ENCODE measurements at regions not wholly inside any gene's neighbourhood (a gene's known extent, or its start where the extent isn't known, plus 50 kb on each side); places are given as distances from the start of the nearest gene placed in this dataset.
A peak's percentile ranks its signal among the peaks of the same experiment; 100 is the strongest.

DNA sequence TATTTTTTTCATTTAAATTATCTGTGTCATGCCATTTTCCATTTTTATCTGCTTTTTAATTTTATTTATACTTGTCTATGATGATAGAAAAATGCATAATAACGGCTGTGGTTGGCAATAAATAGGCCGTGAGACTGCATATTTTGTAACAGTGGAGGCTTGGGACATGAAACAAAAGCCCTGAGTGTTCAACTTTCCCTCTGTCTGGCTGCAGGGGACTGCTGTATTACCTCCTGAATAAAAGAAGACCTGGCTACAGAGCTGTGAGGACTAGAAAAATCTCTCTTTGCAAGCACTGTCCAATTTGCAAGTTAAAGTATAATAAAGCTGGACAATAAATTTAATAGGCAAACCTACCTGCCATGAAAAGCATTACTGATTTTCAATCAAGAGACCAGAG, 82.1 kb downstream of the MAGEB10 start:
- Histone ChIP-seq H3K27ac (ENCODE audit: insufficient read depth, low read depth, low read length) (peak overlapping the region; percentile 80), H4K20me1 (replicated peaks; ENCODE audit: control insufficient read depth, extremely low read depth, insufficient read depth, low read length) (no peaks in the 10 kb centered on the region), H3K4me1 (ENCODE audit: control insufficient read depth, extremely low read depth, insufficient read depth, low read length) (peaks cover 14% of the 10 kb centered on the region), H3K27me3 (ENCODE audit: control insufficient read depth in 2 of 2, insufficient read depth in 2 of 2, low read length in 2 of 2) (no peaks in the 10 kb centered on the region), H3K9me1 (replicated peaks; ENCODE audit: control insufficient read depth, extremely low read depth, insufficient read depth, low read length) (no peaks in the 10 kb centered on the region), H3K4me2 (ENCODE audit: insufficient read depth, low read length) (peak overlapping the region; percentile 62), H3K79me2 (ENCODE audit: control insufficient read depth, insufficient read depth, low read length) (no peaks in the 10 kb centered on the region), H3K4me3 (replicated peaks in 1 of 3; ENCODE audit: insufficient read depth in 1 of 3, low read depth in 1 of 3, low read length in 3 of 3) (no peak overlapping the region), H3K9me3 (replicated peaks; ENCODE audit: control insufficient read depth, insufficient read depth, low read length) (no peaks in the 10 kb centered on the region), H3K36me3 (ENCODE audit: control insufficient read depth in 2 of 2, extremely low read depth in 1 of 2, insufficient read depth in 2 of 2, low read length in 2 of 2) (no peaks in the 10 kb centered on the region), H3K9ac (replicated peaks; ENCODE audit: extremely low read depth, insufficient read depth, low read length) (peak overlapping the region; percentile 42), H2AFZ (ENCODE audit: low read depth, low read length) (no peak overlapping the region)
- FAIRE-seq (no peak), DNase-seq (ENCODE audit: low read depth, low spot score) (peak; percentile 4)
- dilution Hi-C loops (cut with MboI; ENCODE audit: extremely low pct_ligation_motif_present, low sequenced_read_pairs) (no loop called here), intact Hi-C loops (cut with micrococcal nuclease) (loop anchor here (1.0 to 10.0 kb wide), 4 partner anchors 163 to 1105 kb away; no protein-coding TSS in a partner anchor)
- CTCF ChIA-PET: no interaction called here
- POLR2A ChIA-PET: no interaction called here
- no peak for TF ChIP-seq GATA2 (IDR thresholded peaks at IDR 0.05; ENCODE audit: insufficient read depth, insufficient read length, low read depth, low read length)
- no peak for TF ChIP-seq JUN (IDR thresholded peaks at IDR 0.05; ENCODE audit: borderline replicate concordance, insufficient read depth, insufficient read length, low read depth)
- TF ChIP-seq FOS (IDR thresholded peaks at IDR 0.05; ENCODE audit: borderline replicate concordance, insufficient read depth, low read length): no peak
- TSS peak; percentile 93 for BruUV-seq (replicated peaks)

DNA sequence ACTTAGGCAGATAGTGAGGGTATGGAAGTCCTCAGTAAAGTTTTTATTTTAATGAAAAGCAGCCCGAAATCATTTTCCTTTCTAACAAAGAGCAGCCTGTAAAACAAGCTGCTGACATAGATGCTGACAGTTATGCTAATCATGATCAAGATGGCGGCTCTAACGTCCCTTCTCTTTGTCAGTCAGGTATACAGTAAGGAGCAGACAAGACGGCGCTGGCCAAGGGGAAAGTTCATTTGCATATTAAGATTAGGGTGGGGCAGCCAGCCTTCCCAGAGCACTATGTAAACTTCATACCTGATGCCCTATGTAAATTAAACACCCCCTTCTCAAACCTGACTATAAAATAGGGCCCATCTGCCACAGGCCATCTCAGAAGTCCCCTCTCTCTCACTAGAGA, 76.9 kb downstream of the MAGEB10 start:
- POLR2A ChIA-PET: no interaction called here
- Histone ChIP-seq H3K4me2 (ENCODE audit: insufficient read depth, low read length) (no peak overlapping the region), H3K36me3 (ENCODE audit: control insufficient read depth in 2 of 2, extremely low read depth in 1 of 2, insufficient read depth in 2 of 2, low read length in 2 of 2) (no peaks in the 10 kb centered on the region), H3K9me1 (replicated peaks; ENCODE audit: control insufficient read depth, extremely low read depth, insufficient read depth, low read length) (no peaks in the 10 kb centered on the region), H3K79me2 (ENCODE audit: control insufficient read depth, insufficient read depth, low read length) (no peaks in the 10 kb centered on the region), H3K27ac (ENCODE audit: insufficient read depth, low read depth, low read length) (no peak overlapping the region), H3K27me3 (ENCODE audit: control insufficient read depth in 2 of 2, insufficient read depth in 2 of 2, low read length in 2 of 2) (no peaks in the 10 kb centered on the region), H3K4me1 (ENCODE audit: control insufficient read depth, extremely low read depth, insufficient read depth, low read length) (no peaks in the 10 kb centered on the region), H2AFZ (ENCODE audit: low read depth, low read length) (no peak overlapping the region), H4K20me1 (replicated peaks; ENCODE audit: control insufficient read depth, extremely low read depth, insufficient read depth, low read length) (no peaks in the 10 kb centered on the region), H3K9ac (replicated peaks; ENCODE audit: extremely low read depth, insufficient read depth, low read length) (no peak overlapping the region), H3K4me3 (replicated peaks in 1 of 3; ENCODE audit: insufficient read depth in 1 of 3, low read depth in 1 of 3, low read length in 3 of 3) (no peak overlapping the region), H3K9me3 (replicated peaks; ENCODE audit: control insufficient read depth, insufficient read depth, low read length) (no peaks in the 10 kb centered on the region)
- no peak for FAIRE-seq
- CTCF ChIA-PET: no interaction called here
- intact Hi-C loops (cut with micrococcal nuclease) (no loop called here), dilution Hi-C loops (cut with MboI; ENCODE audit: extremely low pct_ligation_motif_present, low sequenced_read_pairs) (no loop called here)
- TF ChIP-seq, protein P1, sequence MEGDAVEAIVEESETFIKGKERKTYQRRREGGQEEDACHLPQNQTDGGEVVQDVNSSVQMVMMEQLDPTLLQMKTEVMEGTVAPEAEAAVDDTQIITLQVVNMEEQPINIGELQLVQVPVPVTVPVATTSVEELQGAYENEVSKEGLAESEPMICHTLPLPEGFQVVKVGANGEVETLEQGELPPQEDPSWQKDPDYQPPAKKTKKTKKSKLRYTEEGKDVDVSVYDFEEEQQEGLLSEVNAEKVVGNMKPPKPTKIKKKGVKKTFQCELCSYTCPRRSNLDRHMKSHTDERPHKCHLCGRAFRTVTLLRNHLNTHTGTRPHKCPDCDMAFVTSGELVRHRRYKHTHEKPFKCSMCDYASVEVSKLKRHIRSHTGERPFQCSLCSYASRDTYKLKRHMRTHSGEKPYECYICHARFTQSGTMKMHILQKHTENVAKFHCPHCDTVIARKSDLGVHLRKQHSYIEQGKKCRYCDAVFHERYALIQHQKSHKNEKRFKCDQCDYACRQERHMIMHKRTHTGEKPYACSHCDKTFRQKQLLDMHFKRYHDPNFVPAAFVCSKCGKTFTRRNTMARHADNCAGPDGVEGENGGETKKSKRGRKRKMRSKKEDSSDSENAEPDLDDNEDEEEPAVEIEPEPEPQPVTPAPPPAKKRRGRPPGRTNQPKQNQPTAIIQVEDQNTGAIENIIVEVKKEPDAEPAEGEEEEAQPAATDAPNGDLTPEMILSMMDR (IDR thresholded peaks at IDR 0.05; ENCODE audit: extremely low read depth in 1 of 2, insufficient read depth in 1 of 2, low read depth in 1 of 2, low read length in 2 of 2): no peak
- TF ChIP-seq POLR2A (IDR thresholded peaks at IDR 0.05; ENCODE audit: low read depth, low read length): no peak
- TF ChIP-seq, protein P2, sequence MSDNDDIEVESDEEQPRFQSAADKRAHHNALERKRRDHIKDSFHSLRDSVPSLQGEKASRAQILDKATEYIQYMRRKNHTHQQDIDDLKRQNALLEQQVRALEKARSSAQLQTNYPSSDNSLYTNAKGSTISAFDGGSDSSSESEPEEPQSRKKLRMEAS (IDR thresholded peaks at IDR 0.05; ENCODE audit: insufficient read depth, insufficient read length): no peak
- TF ChIP-seq EZH2 (IDR thresholded peaks at IDR 0.05; ENCODE audit: borderline replicate concordance, low read depth, low read length, severe bottlenecking): no peak
- no peak for TF ChIP-seq MYC (IDR thresholded peaks at IDR 0.05; ENCODE audit: low read depth, low read length)
- TF ChIP-seq JUN (IDR thresholded peaks at IDR 0.05; ENCODE audit: borderline replicate concordance, insufficient read depth, insufficient read length, low read depth): no peak
- TF ChIP-seq FOS (IDR thresholded peaks at IDR 0.05; ENCODE audit: borderline replicate concordance, insufficient read depth, low read length): no peak
- no peak for TF ChIP-seq POLR2AphosphoS5 (IDR thresholded peaks at IDR 0.05; ENCODE audit: insufficient read depth, low read depth, low read length)
- no peak for TF ChIP-seq GATA2 (IDR thresholded peaks at IDR 0.05; ENCODE audit: insufficient read depth, insufficient read length, low read depth, low read length)
- BruUV-seq (replicated peaks): no TSS peak
- DNase-seq (ENCODE audit: low read depth, low spot score): no peak
